Heart left ventricle (tissue), 16 donors: ENCODE measurements at regions not wholly inside any gene's neighbourhood (a gene's known extent, or its start where the extent isn't known, plus 50 kb on each side); places are given as distances from the start of the nearest gene placed in this dataset.

Experiments used
- ATAC-seq, 4 donors: fragments of 200-7000 bp; cut with Tn5 transposase; one replicate each; pipeline ENCODE4 v1.9.1; 2020 to 2022; ENCODE audit warnings: moderate library complexity in 4 of 4, mild to moderate bottlenecking in 3 of 4, moderate number of reproducible peaks in 1 of 4
- DNase-seq, 5 donors: peaks; one replicate each; pipeline ENCODE4 v3.0.0-alpha.2; 2020
- H3K27ac ChIP-seq, 12 donors: fragments of 200-600 bp; sonication (generic) in 4 of 12; one replicate each; pipeline versions ENCODE4 v1.5.0 to v1.8.0; 2016 to 2022; ENCODE audit warnings: mild to moderate bottlenecking in 2 of 12
- H3K27me3 ChIP-seq, 9 donors: fragments of 200-600 bp; sonication (generic) in 2 of 9; one replicate each; pipeline versions ENCODE4 v1.5.1 to v1.8.0; 2016 to 2022; ENCODE audit warnings: mild to moderate bottlenecking in 3 of 9
- H3K36me3 ChIP-seq, 9 donors: fragments of 200-600 bp; sonication (generic) in 2 of 9; one replicate each; pipeline versions ENCODE4 v1.5.0 to v1.8.0; 2018 to 2022; ENCODE audit warnings: mild to moderate bottlenecking in 2 of 9
- H3K4me1 ChIP-seq, 12 donors: fragments of 200-600 bp; sonication (generic) in 4 of 12; one replicate each; pipeline versions ENCODE4 v1.5.0 to v1.8.0; 2016 to 2022; ENCODE audit warnings: mild to moderate bottlenecking in 3 of 12
- H3K4me3 ChIP-seq, 12 donors: fragments of 200-600 bp; sonication (generic) in 4 of 12; one replicate each; pipeline versions ENCODE4 v1.5.0 to v1.8.0; 2017 to 2022; ENCODE audit warnings: mild to moderate bottlenecking in 9 of 12, moderate library complexity in 4 of 12
- H3K9me3 ChIP-seq, 12 donors: fragments of 200-600 bp; sonication (generic) in 4 of 12; one replicate each; pipeline versions ENCODE4 v1.5.0 to v1.8.0; 2016 to 2022; ENCODE audit warnings: mild to moderate bottlenecking in 1 of 12
- POLR2A ChIP-seq, 2 donors: fragments of 450-650 bp; IDR thresholded peaks; one replicate each; pipeline ENCODE4 v1.6.1; 2017; ENCODE audit warnings: antibody characterized with exemption in 2 of 2, mild to moderate bottlenecking in 2 of 2, moderate library complexity in 2 of 2
- WGBS, 4 donors: extraction: QIAGEN DNeasy Blood & Tissue Kit in 2 of 4; methylation state at CpG; one replicate each; pipeline versions ENCODE4 v1.1.5 to v1.1.7; 2013 to 2018; 5-methylcytosine and 5-hydroxymethylcytosine counted together
- intact Hi-C, 10 donors: fragments of 100-400 bp; cut with DNase I; formaldehyde crosslinking; loops; one replicate each; pipeline versions ENCODE4 v1.11.1 to v1.14.2; 2022
- TF ChIP-seq, protein P1 (sequence below), 12 donors: fragments of 200-600 bp; sonication (generic) in 4 of 12; IDR thresholded peaks; one replicate each; pipeline versions ENCODE4 v1.5.0 to v1.8.0; 2018 to 2022; ENCODE audit warnings: antibody characterized with exemption in 12 of 12, mild to moderate bottlenecking in 5 of 12
- donor health status: ischemic (EF 13 %, LVEDD 7.1; RV severe dilation, severe dysfunction).
- donor health status: healthy with polysubstance abuse.
- donor health status: DM: no; HTN: yes; CAD: no.
- donor health status: DM: no; HTN: no; CAD: no.
- donor health status: ischemic (EF 25% LVEDD 6.9; RV normal size, moderate dysfunction).
- donor health status: ischemic (EF 25% LVEDD 5.7; RV mildly dilated, moderate dysfunction).
- donor health status: healthy.
- donor health status: DM: yes; HTN: yes; CAD: no.
- donor health status: ischemic (EF 35%, LVEDD 5.7; RV mildly dilated, moderate dysfunction).
- donor health status: nonischemic (EF 11% LVEDD 7.7; RV severe dilation, severe dysfunction).
- donor health status: DM: yes; HTN: yes; CAD: no.
- donor health status: PGD.
- donor health status: ischemic (EF 29% LVEDD 5.4; RV normal size, mild dysfunction).
- donor health status: nonischemic (EF 23%, LVEDD 6.1; RV moderate dilation, normal function).

DNA sequence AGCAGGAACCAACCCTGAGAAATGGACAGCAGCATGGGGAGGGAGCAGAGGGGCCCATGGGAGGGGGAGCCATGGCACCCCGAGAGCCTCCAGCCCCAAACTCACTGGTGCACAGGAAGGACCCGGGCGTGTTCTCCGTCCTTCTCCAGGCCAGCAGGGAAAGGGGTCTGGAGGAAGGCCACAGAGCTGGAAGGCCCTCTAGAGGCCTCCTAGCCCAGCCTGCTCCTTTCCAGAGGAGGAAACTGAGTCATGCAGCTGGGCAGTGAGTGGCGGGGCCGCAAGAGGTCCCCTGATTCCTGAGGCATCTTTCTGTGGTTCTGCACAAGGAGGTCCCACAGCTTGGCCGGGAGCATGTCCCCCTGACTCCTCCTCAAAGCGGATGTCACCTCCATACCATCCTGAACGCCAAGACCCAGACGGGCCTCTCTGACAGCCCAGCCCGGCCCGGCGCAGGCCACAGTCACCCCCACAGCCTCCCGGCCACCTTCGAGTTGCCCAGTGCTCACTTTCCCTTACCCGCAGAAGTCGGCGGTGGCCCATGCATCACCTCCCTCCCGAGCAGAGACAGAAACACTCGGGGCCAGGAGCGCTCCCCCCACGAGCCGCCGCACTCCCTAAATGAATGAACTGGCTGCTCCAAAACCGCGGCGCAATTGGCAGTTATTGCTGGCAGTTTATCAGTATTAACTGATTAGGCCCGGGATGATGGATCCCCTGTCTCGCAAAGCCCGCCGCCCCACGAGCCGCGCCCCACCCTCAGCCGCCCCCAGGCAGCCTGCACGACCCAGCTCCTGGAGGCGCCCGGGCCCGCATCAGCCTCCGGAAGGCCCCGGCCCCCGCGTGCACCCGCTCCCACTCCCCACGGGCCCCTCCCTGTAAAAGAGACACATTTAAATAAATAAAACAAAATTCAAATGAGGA lies 272.5 kb downstream of the BUD13 start:
- intact Hi-C loops, result loop anchor here in 1 of 10 donors (5.0 kb wide), 1 partner anchor 48 kb away; no protein-coding TSS in a partner anchor
- no peak for TF ChIP-seq POLR2A (IDR thresholded peaks at IDR 0.05)
- TF ChIP-seq, protein P1, sequence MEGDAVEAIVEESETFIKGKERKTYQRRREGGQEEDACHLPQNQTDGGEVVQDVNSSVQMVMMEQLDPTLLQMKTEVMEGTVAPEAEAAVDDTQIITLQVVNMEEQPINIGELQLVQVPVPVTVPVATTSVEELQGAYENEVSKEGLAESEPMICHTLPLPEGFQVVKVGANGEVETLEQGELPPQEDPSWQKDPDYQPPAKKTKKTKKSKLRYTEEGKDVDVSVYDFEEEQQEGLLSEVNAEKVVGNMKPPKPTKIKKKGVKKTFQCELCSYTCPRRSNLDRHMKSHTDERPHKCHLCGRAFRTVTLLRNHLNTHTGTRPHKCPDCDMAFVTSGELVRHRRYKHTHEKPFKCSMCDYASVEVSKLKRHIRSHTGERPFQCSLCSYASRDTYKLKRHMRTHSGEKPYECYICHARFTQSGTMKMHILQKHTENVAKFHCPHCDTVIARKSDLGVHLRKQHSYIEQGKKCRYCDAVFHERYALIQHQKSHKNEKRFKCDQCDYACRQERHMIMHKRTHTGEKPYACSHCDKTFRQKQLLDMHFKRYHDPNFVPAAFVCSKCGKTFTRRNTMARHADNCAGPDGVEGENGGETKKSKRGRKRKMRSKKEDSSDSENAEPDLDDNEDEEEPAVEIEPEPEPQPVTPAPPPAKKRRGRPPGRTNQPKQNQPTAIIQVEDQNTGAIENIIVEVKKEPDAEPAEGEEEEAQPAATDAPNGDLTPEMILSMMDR (IDR thresholded peaks at IDR 0.05), result no peak
- H3K9me3 ChIP-seq, result no peaks in the 10 kb centered on the region
- DNase-seq (no peak), ATAC-seq (no peak)
- WGBS, 4 donors, result 36 to 54% (median 47%) methylated on average over 41 to 45 of the region's 45 CpGs
- H3K27ac ChIP-seq, result no peak overlapping the region
- peaks cover 0 to 50% (median 12%) of the 10 kb centered on the region in 9 donors for H3K27me3 ChIP-seq
- H3K4me1 ChIP-seq, result peaks cover 0 to 12% (median 0%) of the 10 kb centered on the region in 12 donors
- no peak overlapping the region for H3K4me3 ChIP-seq
- no peaks in the 10 kb centered on the region for H3K36me3 ChIP-seq

DNA sequence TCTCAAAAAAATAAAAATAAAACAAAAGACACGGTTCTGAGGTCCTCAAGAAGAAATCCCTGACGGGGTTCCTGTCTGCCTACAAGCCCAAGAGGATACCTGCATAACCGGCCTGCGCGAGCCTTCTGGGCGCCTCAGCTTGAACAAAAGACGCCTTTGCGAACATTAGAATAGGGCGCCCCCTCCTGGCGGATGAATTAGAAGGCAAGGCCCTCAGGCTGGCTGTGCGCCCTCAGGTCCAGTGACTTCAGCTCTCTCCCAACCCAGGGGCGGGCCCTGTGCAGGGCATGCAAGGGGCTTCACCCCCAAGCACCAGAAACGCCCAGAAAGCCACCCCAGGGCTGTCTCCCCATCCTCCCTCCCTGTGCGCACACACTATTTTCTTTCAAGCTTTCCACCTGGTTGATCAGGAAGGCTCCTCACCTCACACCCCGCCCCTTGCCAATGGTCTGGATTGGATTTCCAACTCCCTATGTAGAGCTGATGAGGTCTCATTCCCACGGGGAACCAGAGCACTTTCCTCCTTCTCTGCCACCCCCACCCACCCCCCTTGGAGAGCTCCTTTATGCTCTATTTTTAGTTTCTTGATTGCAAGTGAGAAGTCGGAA lies 273.3 kb downstream of the BUD13 start:
- peak; percentile 58 to 80 (median 66) for DNase-seq
- TF ChIP-seq POLR2A (IDR thresholded peaks at IDR 0.05), result no peak
- TF ChIP-seq, protein P1 (IDR thresholded peaks at IDR 0.05), result peak; percentile 45 to 71 (median 53)
- intact Hi-C loops, result loop anchor here in 3 of 10 donors (5.0 kb wide), 2 partner anchors 47 to 143 kb away; no protein-coding TSS in a partner anchor
- WGBS, 4 donors, result 19 to 26% (median 21%) methylated on average over 14 to 17 of the region's 17 CpGs
- Histone ChIP-seq H3K27me3 (peaks cover 0 to 45% (median 12%) of the 10 kb centered on the region in 9 donors), H3K4me3 (no peak overlapping the region), H3K27ac (no peak overlapping the region), H3K9me3 (no peaks in the 10 kb centered on the region), H3K4me1 (peaks cover 0 to 12% (median 0%) of the 10 kb centered on the region in 12 donors), H3K36me3 (no peaks in the 10 kb centered on the region)
- peak in 3 of 4 donors; percentile 42 to 71 (median 62) for ATAC-seq

DNA sequence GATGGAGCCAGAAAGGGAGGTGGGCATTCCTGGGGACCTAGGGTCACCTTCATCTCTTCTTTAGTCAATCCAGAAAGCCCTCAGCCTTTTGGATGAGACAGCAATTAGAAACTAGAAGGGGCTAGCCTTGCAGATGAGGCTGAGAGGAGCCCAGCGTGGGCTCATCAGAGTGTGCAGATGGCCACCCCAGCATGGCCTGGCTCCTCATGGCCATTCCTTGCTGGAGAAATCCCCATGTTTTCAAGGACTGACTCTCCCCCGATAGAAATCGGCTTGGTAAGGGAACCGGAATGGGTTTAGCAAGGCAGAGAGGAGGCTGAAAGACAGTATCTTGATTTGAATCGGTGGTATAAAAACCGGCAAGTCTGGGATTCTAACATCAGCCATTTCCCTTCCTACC lies 274.6 kb downstream of the BUD13 start:
- no peak overlapping the region for H3K27ac ChIP-seq
- WGBS, 4 donors, result 60 to 74% (median 68%) methylated on average over 6 of the region's 6 CpGs
- DNase-seq (no peak), ATAC-seq (no peak)
- peaks cover 0 to 12% (median 0%) of the 10 kb centered on the region in 12 donors for H3K4me1 ChIP-seq
- H3K9me3 ChIP-seq, result no peaks in the 10 kb centered on the region
- H3K27me3 ChIP-seq, result peaks cover 0 to 45% (median 12%) of the 10 kb centered on the region in 9 donors
- TF ChIP-seq, protein P1 (IDR thresholded peaks at IDR 0.05), result no peak
- no peak for TF ChIP-seq POLR2A (IDR thresholded peaks at IDR 0.05)
- H3K4me3 ChIP-seq, result no peak overlapping the region
- H3K36me3 ChIP-seq, result no peaks in the 10 kb centered on the region
- intact Hi-C loops, result loop anchor here in 2 of 10 donors (5.0 kb wide), 2 partner anchors 46 to 144 kb away; no protein-coding TSS in a partner anchor

DNA sequence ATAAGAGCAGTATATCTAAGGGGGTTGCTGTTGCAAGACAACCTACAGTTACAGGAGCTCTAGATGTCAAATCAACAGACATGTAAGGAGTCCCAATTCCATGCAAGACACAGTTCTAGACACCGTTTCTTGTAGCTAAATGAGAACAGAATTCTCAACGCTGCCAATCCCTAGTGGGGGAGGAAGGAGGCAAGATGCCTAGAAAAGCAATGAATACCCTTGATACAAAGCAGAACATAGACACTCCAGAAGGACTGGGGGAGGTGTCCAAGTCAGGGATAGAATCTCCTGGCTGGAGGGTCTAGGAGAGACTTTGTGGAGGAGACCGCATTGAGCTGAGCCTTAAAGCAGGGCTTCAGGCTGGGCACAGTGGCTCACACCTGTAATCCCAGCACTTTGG lies 280.2 kb downstream of the BUD13 start:
- no peak for DNase-seq
- Histone ChIP-seq H3K36me3 (no peaks in the 10 kb centered on the region), H3K27ac (no peak overlapping the region), H3K4me1 (no peaks in the 10 kb centered on the region), H3K27me3 (peaks cover 0 to 39% (median 0%) of the 10 kb centered on the region in 9 donors), H3K4me3 (no peak overlapping the region), H3K9me3 (no peaks in the 10 kb centered on the region)
- WGBS, 4 donors, result 69 to 79% (median 76%) methylated on average over 3 of the region's 3 CpGs
- intact Hi-C loops, result no loop called here
- TF ChIP-seq, protein P1 (IDR thresholded peaks at IDR 0.05), result no peak
- TF ChIP-seq POLR2A (IDR thresholded peaks at IDR 0.05), result no peak
- no peak for ATAC-seq
